ENCODE measurements at regions not wholly inside any gene's neighbourhood (a gene's known extent, or its start where the extent isn't known, plus 50 kb on each side); places are given as distances from the start of the nearest gene placed in this dataset.

DNA sequence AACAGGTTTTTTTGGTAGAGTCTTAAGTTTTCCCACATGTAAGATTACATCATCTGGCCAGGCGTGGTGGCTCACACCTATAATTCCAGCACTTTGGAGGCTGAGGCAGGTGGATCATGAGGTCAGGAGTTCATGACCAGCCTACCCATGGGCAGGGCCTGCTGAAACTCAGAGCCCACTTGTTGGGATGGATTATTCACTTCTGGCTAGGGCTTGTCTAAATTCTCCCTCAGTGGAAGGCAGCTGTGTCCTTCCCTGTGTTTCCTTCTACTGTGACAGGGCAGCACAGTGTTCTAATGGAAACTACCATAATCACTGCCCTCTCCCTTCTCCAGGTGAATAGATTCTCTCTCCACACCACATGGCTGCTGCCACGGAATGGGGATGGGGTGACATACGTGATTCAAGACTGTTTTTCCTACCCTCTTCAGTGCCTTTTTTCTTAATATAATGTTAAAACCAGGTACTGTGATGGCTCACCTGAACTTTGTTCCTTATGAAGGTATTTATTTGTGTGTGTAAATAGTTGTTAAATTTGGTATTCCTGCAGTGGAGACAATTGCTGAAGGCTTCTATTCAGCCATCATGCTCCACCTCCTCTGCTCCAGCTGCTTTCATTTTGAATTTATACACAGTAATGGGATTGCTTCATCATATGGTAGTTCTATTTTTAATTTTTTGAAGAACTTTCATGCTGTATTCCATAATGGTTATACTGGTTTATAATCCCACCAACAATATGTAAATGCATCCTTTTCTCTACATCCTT lies 287.2 kb upstream of the HS3ST1 start:
- no peak for ATAC-seq
- no peak overlapping the region for H3K4me3 ChIP-seq
- no peak for DNase-seq
- intact Hi-C loops (cut with DNase I): no loop called here
- H3K4me1 ChIP-seq: no peaks in the 10 kb centered on the region
- WGBS, 2 donors: 65 to 73% methylated on average over 3 of the region's 3 CpGs
- H3K27ac ChIP-seq: no peak overlapping the region
- no peak for FAIRE-seq
- TF ChIP-seq CTCF (IDR thresholded peaks at IDR 0.05): no peak
- H3K27me3 ChIP-seq: no peaks in the 10 kb centered on the region
- no peaks in the 10 kb centered on the region for H3K36me3 ChIP-seq
- H3K9me3 ChIP-seq: no peaks in the 10 kb centered on the region

GRCh38 chr4:11710453-11711093 lies 281.9 kb upstream of the HS3ST1 start:
- TF ChIP-seq CTCF (IDR thresholded peaks at IDR 0.05): no peak
- intact Hi-C loops (cut with DNase I): no loop called here
- Histone ChIP-seq H3K36me3 (no peaks in the 10 kb centered on the region), H3K9me3 (no peaks in the 10 kb centered on the region), H3K27ac (no peak overlapping the region), H3K27me3 (no peaks in the 10 kb centered on the region), H3K4me1 (no peaks in the 10 kb centered on the region), H3K4me3 (no peak overlapping the region)
- DNase-seq: no peak
- WGBS, 2 donors: 39 to 46% methylated on average over 3 of the region's 3 CpGs
- FAIRE-seq: no peak
- peak in 2 of 4 donors; percentile 22 to 59 for ATAC-seq

DNA sequence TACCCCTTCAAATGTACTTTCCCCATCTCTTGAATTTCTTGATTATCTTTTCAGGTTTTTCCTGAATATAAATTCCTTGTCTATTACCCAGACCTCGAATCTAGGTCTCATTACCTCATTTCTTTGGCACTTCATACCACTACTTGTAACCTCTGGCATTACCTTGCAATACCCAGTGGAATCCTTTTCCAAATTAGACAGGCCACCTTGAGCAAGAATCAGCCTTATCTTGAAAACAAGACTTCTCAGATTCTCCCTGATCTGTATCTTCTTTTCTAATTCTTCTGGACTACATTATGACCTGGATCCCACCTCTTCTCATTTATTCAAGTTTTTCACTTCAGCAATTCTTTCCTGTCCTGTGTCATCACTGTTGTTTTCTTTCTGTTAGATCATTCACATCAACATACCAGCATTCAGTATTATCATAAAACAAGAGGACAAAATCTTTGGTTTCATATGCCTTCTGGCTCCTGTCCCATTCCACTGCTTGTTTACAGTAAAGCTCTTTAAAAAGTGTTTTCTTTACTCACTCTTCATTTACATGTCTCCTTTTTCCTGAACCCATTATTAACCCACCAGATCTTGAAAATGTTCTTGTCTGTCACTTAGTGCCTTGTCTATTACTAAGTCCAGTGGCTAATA lies 275.6 kb upstream of the HS3ST1 start:
- no peaks in the 10 kb centered on the region for H3K4me1 ChIP-seq
- H3K4me3 ChIP-seq: no peak overlapping the region
- no peaks in the 10 kb centered on the region for H3K9me3 ChIP-seq
- no peaks in the 10 kb centered on the region for H3K36me3 ChIP-seq
- intact Hi-C loops (cut with DNase I): no loop called here
- no peaks in the 10 kb centered on the region for H3K27me3 ChIP-seq
- DNase-seq (no peak), FAIRE-seq (no peak), ATAC-seq (no peak)
- WGBS, 2 donors: 38 to 59% methylated on average over 1 of the region's 1 CpG
- H3K27ac ChIP-seq: no peak overlapping the region
- TF ChIP-seq CTCF (IDR thresholded peaks at IDR 0.05): no peak

DNA sequence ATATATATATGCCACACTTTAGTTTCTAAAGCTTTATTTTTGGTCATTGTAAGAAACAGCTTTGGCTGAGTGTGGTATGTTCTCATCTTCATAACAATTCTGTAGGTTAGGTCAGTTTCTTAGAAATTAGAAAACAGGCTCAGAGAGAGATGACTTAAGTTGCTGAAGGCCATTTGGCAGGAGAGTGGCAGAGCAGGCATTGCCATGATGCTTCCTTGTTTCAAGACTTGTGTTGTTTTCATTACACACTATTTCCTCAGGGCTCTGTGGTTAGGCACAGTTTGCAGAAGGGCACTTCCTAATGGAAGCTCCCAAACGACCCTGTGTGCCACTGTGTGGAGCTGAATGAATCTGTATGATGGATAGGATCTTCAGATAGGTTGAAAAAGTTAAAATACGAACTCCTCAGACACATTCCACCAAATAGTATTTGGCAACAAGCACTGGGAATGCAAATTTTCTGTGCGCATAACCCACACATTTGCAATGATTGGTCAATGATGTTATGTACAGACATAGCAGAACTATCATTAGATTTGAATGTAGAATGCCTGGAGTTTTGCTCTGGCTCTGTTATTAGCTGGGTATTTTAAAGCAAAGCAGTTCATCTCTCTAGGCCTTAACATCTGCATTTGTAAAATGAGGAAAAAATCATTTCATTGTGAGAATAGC lies 274.3 kb upstream of the HS3ST1 start:
- FAIRE-seq: no peak
- Histone ChIP-seq H3K27ac (no peak overlapping the region), H3K36me3 (no peaks in the 10 kb centered on the region), H3K9me3 (no peaks in the 10 kb centered on the region), H3K27me3 (no peaks in the 10 kb centered on the region), H3K4me1 (no peaks in the 10 kb centered on the region), H3K4me3 (no peak overlapping the region)
- DNase-seq: no peak
- 57% methylated on average over 3 of the region's 3 CpGs for WGBS, 2 donors
- intact Hi-C loops (cut with DNase I): no loop called here
- no peak for TF ChIP-seq CTCF (IDR thresholded peaks at IDR 0.05)
- ATAC-seq: no peak

Measured in pancreas (tissue), 10 donors.